ENCODE measurements at regions not wholly inside any gene's neighbourhood (a gene's known extent, or its start where the extent isn't known, plus 50 kb on each side); places are given as distances from the start of the nearest gene placed in this dataset.

DNA sequence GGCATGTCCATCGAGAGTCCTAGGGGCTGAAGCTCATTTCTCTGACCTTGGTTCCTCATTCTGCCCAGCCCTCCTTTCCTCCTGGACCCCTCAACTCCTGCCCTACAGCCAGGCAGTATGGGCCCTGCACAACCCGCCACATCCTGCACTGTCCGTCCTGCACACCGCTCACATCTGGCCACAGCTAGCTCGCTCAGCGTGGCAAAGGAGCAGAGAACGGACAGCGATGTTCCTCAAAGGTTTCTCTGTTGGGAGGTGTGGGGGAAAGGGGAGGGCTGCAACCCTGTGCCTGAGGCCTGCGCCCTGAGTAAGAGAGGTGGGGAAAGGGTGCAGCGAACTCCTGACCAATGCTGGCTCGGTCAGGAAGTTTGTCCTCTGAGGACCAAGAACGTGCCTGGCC lies 90.1 kb downstream of the PXDC1 start:
- DNase-seq (ENCODE audit: low read depth): no peak
- TF ChIP-seq, protein P1, sequence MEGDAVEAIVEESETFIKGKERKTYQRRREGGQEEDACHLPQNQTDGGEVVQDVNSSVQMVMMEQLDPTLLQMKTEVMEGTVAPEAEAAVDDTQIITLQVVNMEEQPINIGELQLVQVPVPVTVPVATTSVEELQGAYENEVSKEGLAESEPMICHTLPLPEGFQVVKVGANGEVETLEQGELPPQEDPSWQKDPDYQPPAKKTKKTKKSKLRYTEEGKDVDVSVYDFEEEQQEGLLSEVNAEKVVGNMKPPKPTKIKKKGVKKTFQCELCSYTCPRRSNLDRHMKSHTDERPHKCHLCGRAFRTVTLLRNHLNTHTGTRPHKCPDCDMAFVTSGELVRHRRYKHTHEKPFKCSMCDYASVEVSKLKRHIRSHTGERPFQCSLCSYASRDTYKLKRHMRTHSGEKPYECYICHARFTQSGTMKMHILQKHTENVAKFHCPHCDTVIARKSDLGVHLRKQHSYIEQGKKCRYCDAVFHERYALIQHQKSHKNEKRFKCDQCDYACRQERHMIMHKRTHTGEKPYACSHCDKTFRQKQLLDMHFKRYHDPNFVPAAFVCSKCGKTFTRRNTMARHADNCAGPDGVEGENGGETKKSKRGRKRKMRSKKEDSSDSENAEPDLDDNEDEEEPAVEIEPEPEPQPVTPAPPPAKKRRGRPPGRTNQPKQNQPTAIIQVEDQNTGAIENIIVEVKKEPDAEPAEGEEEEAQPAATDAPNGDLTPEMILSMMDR (conservative IDR thresholded peaks at IDR 0.05; ENCODE audit: low read depth, low read length): no peak
- H3K4me3 ChIP-seq (ENCODE audit: low read depth, low read length): no peak overlapping the region

GRCh38 chr6:3660473-3660872 lies 91.0 kb downstream of the PXDC1 start:
- TF ChIP-seq, protein P1 (conservative IDR thresholded peaks at IDR 0.05; ENCODE audit: low read depth, low read length): no peak
- DNase-seq (ENCODE audit: low read depth): no peak
- no peak overlapping the region for H3K4me3 ChIP-seq (ENCODE audit: low read depth, low read length)

- DNase-seq (ENCODE audit: low read depth): no peak
- TF ChIP-seq, protein P1 (conservative IDR thresholded peaks at IDR 0.05; ENCODE audit: low read depth, low read length): no peak
- no peak overlapping the region for H3K4me3 ChIP-seq (ENCODE audit: low read depth, low read length)
Observed at GRCh38 chr6:3659748-3660147, 91.8 kb downstream of the PXDC1 start.

GRCh38 chr6:3656076-3656475 lies 95.4 kb downstream of the PXDC1 start:
- no peak for DNase-seq (ENCODE audit: low read depth)
- H3K4me3 ChIP-seq (ENCODE audit: low read depth, low read length): no peak overlapping the region
- TF ChIP-seq, protein P1 (conservative IDR thresholded peaks at IDR 0.05; ENCODE audit: low read depth, low read length): no peak

- H3K4me3 ChIP-seq (ENCODE audit: low read depth, low read length): no peak overlapping the region
- no peak for DNase-seq (ENCODE audit: low read depth)
- TF ChIP-seq, protein P1 (conservative IDR thresholded peaks at IDR 0.05; ENCODE audit: low read depth, low read length): no peak
Observed at GRCh38 chr6:3654898-3655297, 96.6 kb downstream of the PXDC1 start.

DNA sequence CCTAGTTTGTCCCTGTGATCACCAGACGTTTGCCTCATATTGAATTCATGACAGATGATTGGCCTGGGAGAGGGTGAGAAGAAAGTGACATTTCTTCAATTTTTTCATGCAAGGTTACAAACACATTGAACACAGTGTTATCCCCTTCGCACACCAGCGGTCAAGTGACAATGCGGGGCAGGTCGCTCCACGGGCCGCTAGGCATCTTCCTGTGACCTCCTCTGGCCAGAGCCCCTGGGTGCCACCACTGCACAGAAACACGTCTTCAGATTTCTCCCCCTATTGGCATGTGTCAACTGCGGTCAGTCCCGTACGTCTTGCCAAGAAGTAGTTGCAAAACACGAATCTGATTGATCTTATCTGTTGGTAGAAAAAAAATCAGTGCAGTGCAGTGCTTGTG lies 97.1 kb downstream of the PXDC1 start:
- TF ChIP-seq, protein P1 (conservative IDR thresholded peaks at IDR 0.05; ENCODE audit: low read depth, low read length): no peak
- H3K4me3 ChIP-seq (ENCODE audit: low read depth, low read length): no peak overlapping the region
- DNase-seq (ENCODE audit: low read depth): no peak

DNA sequence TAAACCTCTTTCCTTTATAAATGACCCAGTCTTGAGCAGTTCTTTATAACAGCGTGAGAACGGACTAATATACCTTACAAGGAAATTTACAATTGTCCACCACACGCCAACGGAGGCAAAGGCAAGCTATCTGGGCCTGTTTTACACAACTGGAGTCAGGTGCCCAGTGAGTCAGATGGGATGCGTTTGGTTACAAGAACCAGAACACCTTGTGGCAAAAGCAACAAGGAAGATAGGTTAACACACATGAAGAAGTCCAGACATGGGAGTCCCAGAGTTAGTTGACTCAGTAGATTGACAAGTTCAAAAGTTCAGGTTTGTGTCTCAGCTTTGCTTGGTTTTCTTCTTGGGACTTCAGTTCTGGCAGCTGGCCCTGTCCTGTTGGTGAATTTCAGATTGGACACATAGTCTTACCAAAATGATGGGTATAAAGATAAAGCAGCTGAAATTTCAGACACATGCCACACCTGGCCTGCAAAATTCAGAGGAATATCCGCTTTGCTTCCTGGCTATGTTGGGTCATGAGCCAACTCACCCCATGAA lies 97.9 kb downstream of the PXDC1 start:
- no peak for DNase-seq (ENCODE audit: low read depth)
- TF ChIP-seq, protein P1 (conservative IDR thresholded peaks at IDR 0.05; ENCODE audit: low read depth, low read length): no peak
- no peak overlapping the region for H3K4me3 ChIP-seq (ENCODE audit: low read depth, low read length)
